ENCODE measurements at regions not wholly inside any gene's neighbourhood (a gene's known extent, or its start where the extent isn't known, plus 50 kb on each side); places are given as distances from the start of the nearest gene placed in this dataset.

- Histone ChIP-seq H3K79me2 (ENCODE audit: insufficient read depth, low read length) (no peaks in the 10 kb centered on the region), H3K9me3 (ENCODE audit: insufficient read depth, low read length, severe bottlenecking) (no peaks in the 10 kb centered on the region)
Observed at GRCh38 chr13:99051768-99052455, 74.0 kb upstream of the DOCK9 start.

GRCh38 chr13:99053636-99054233, 75.9 kb upstream of the DOCK9 start:
- no peak overlapping the region for H3K9ac ChIP-seq (ENCODE audit: low read depth, low read length)
- H3K27me3 ChIP-seq (ENCODE audit: insufficient read depth, low read length, poor library complexity), result no peaks in the 10 kb centered on the region
- peak; percentile 41 for DNase-seq
- H3K4me3 ChIP-seq (ENCODE audit: low read depth in 1 of 2, low read length in 2 of 2), result no peak overlapping the region
- no peak for TF ChIP-seq EZH2 (IDR thresholded peaks at IDR 0.05; ENCODE audit: borderline replicate concordance, low read depth, low read length, severe bottlenecking)
- TF ChIP-seq, protein P1, sequence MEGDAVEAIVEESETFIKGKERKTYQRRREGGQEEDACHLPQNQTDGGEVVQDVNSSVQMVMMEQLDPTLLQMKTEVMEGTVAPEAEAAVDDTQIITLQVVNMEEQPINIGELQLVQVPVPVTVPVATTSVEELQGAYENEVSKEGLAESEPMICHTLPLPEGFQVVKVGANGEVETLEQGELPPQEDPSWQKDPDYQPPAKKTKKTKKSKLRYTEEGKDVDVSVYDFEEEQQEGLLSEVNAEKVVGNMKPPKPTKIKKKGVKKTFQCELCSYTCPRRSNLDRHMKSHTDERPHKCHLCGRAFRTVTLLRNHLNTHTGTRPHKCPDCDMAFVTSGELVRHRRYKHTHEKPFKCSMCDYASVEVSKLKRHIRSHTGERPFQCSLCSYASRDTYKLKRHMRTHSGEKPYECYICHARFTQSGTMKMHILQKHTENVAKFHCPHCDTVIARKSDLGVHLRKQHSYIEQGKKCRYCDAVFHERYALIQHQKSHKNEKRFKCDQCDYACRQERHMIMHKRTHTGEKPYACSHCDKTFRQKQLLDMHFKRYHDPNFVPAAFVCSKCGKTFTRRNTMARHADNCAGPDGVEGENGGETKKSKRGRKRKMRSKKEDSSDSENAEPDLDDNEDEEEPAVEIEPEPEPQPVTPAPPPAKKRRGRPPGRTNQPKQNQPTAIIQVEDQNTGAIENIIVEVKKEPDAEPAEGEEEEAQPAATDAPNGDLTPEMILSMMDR (IDR thresholded peaks at IDR 0.05; ENCODE audit: borderline replicate concordance, extremely low read depth, low read length, poor library complexity, severe bottlenecking), result no peak
- H3K27ac ChIP-seq (ENCODE audit: low read length), result no peak overlapping the region
- H4K20me1 ChIP-seq (ENCODE audit: insufficient read depth, low read length), result peaks cover 5% of the 10 kb centered on the region; the same call in 1 of the 2 replicates
- H2AFZ ChIP-seq (ENCODE audit: low read depth, low read length), result no peak overlapping the region
- no peaks in the 10 kb centered on the region for H3K79me2 ChIP-seq (ENCODE audit: insufficient read depth, low read length)
- ATAC-seq (ENCODE audit: insufficient read depth, low read depth), result peak; percentile 68
- no peaks in the 10 kb centered on the region for H3K36me3 ChIP-seq (ENCODE audit: insufficient read depth, low read length)
- no peak overlapping the region for H3K4me2 ChIP-seq (ENCODE audit: insufficient read depth, low read length)
- H3K4me1 ChIP-seq (ENCODE audit: insufficient read depth, low read length), result peaks cover 58% of the 10 kb centered on the region
- H3K9me3 ChIP-seq (ENCODE audit: insufficient read depth, low read length, severe bottlenecking), result no peaks in the 10 kb centered on the region

More at GRCh38 chr13:99051768-99052455, 74.0 kb upstream of the DOCK9 start:
- no peak overlapping the region for H3K4me2 ChIP-seq (ENCODE audit: insufficient read depth, low read length)
- peaks cover 5% of the 10 kb centered on the region; the same call in 1 of the 2 replicates for H4K20me1 ChIP-seq (ENCODE audit: insufficient read depth, low read length)
- no peak overlapping the region for H3K4me3 ChIP-seq (ENCODE audit: low read depth in 1 of 2, low read length in 2 of 2)
- DNase-seq (no peak), ATAC-seq (ENCODE audit: insufficient read depth, low read depth) (no peak)
- no peaks in the 10 kb centered on the region for H3K36me3 ChIP-seq (ENCODE audit: insufficient read depth, low read length)
- H3K9ac ChIP-seq (ENCODE audit: low read depth, low read length), result no peak overlapping the region
- no peaks in the 10 kb centered on the region for H3K27me3 ChIP-seq (ENCODE audit: insufficient read depth, low read length, poor library complexity)
- H3K27ac ChIP-seq (ENCODE audit: low read length), result no peak overlapping the region; the same call in 1 of the 2 replicates
- TF ChIP-seq, protein P1 (IDR thresholded peaks at IDR 0.05; ENCODE audit: borderline replicate concordance, extremely low read depth, low read length, poor library complexity, severe bottlenecking), result no peak
- no peak for TF ChIP-seq EZH2 (IDR thresholded peaks at IDR 0.05; ENCODE audit: borderline replicate concordance, low read depth, low read length, severe bottlenecking)
- peaks cover 68% of the 10 kb centered on the region for H3K4me1 ChIP-seq (ENCODE audit: insufficient read depth, low read length)
- H2AFZ ChIP-seq (ENCODE audit: low read depth, low read length), result no peak overlapping the region

DNA sequence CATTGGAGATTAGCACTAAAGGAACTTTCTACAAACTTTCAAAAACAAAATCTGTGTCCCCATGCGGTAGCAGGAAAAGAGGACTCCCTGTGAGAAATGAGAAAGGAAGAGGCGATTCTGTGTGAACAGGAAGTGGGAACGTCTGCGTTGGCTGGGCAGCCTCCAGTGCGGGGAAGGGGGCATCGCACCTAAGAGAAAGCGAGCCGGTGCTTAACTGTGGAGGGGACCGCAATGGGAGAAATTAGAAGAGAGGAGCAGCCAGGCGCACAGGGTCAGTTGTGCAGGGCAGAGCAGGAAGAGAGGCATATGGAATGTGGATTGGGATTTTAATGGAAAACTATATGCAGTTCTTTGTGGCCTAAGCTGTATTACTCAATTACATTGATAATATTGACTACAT, 77.4 kb upstream of the DOCK9 start:
- TF ChIP-seq, protein P1 (IDR thresholded peaks at IDR 0.05; ENCODE audit: borderline replicate concordance, extremely low read depth, low read length, poor library complexity, severe bottlenecking), result no peak
- no peak for TF ChIP-seq EZH2 (IDR thresholded peaks at IDR 0.05; ENCODE audit: borderline replicate concordance, low read depth, low read length, severe bottlenecking)
- H3K9me3 ChIP-seq (ENCODE audit: insufficient read depth, low read length, severe bottlenecking), result no peaks in the 10 kb centered on the region
- H3K79me2 ChIP-seq (ENCODE audit: insufficient read depth, low read length), result no peaks in the 10 kb centered on the region
- H3K36me3 ChIP-seq (ENCODE audit: insufficient read depth, low read length), result no peaks in the 10 kb centered on the region
- ATAC-seq (ENCODE audit: insufficient read depth, low read depth) (peak; percentile 61), DNase-seq (peak; percentile 41)
- H3K4me3 ChIP-seq (ENCODE audit: low read depth in 1 of 2, low read length in 2 of 2), result no peak overlapping the region
- H3K4me2 ChIP-seq (ENCODE audit: insufficient read depth, low read length), result no peak overlapping the region
- H4K20me1 ChIP-seq (ENCODE audit: insufficient read depth, low read length), result peaks cover 5% of the 10 kb centered on the region; the same call in 1 of the 2 replicates
- H3K9ac ChIP-seq (ENCODE audit: low read depth, low read length), result no peak overlapping the region
- no peak overlapping the region for H3K27ac ChIP-seq (ENCODE audit: low read length)
- H3K27me3 ChIP-seq (ENCODE audit: insufficient read depth, low read length, poor library complexity), result no peaks in the 10 kb centered on the region
- peaks cover 53% of the 10 kb centered on the region for H3K4me1 ChIP-seq (ENCODE audit: insufficient read depth, low read length)
- H2AFZ ChIP-seq (ENCODE audit: low read depth, low read length), result no peak overlapping the region
